SK-N-SH treated with all-trans-retinoic acid at 6 μM for 48 hours (cell line): ENCODE measurements at regions not wholly inside any gene's neighbourhood (a gene's known extent, or its start where the extent isn't known, plus 50 kb on each side); places are given as distances from the start of the nearest gene placed in this dataset.

ENCODE experiments used
- ATAC-seq: fragments of 200-7000 bp; cut with Tn5 transposase; 3 replicates; pipeline ENCODE4 v1.9.1; 2020; ENCODE audit warnings: mild to moderate bottlenecking, moderate library complexity
- ARNTL ChIP-seq: fragments of 450-650 bp; formaldehyde crosslinking; IDR thresholded peaks from 2 replicates; pipeline ENCODE4 v1.5.0; 2020; ENCODE audit warnings: low read depth, mild to moderate bottlenecking, moderate library complexity, borderline replicate concordance
- BACH2 ChIP-seq: fragments of 250-450 bp; sonication (Bioruptor Pico); IDR thresholded peaks from 2 replicates; pipeline ENCODE4 v1.9.0; 2021; ENCODE audit warnings: mild to moderate bottlenecking, borderline replicate concordance
- CSDC2 ChIP-seq: fragments of 250-450 bp; sonication (Bioruptor Pico); IDR thresholded peaks from 2 replicates; pipeline ENCODE4 v1.5.0; 2020; ENCODE audit warnings: mild to moderate bottlenecking, moderate library complexity
- CSRNP3 ChIP-seq: fragments of 250-450 bp; sonication (Bioruptor Pico); IDR thresholded peaks from 2 replicates; pipeline ENCODE4 v1.5.1; 2021; ENCODE audit warnings: mild to moderate bottlenecking, moderate library complexity
- ESRRG ChIP-seq: fragments of 250-450 bp; sonication (Bioruptor Pico); IDR thresholded peaks from 2 replicates; pipeline ENCODE4 v1.6.1; 2021; ENCODE audit warnings: mild to moderate bottlenecking
- GLIS3 ChIP-seq: fragments of 250-450 bp; sonication (Bioruptor Pico); IDR thresholded peaks from 2 replicates; pipeline ENCODE4 v1.5.0; 2020; ENCODE audit warnings: mild to moderate bottlenecking, moderate library complexity
- ISL1 ChIP-seq: fragments of 250-450 bp; sonication (Bioruptor Pico); IDR thresholded peaks from 2 replicates; pipeline ENCODE4 v2.1.2; 2022; ENCODE audit warnings: mild to moderate bottlenecking, moderate library complexity
- OSR1 ChIP-seq: fragments of 250-450 bp; sonication (Bioruptor Pico); IDR thresholded peaks from 2 replicates; pipeline ENCODE4 v1.8.0; 2022; ENCODE audit warnings: moderate library complexity, mild to moderate bottlenecking, inconsistent platforms
- PPARA ChIP-seq: fragments of 250-450 bp; sonication (Bioruptor Pico); IDR thresholded peaks from 2 replicates; pipeline ENCODE4 v1.5.0; 2020; ENCODE audit warnings: mild to moderate bottlenecking, borderline replicate concordance
- RARB ChIP-seq: fragments of 250-450 bp; sonication (Bioruptor Pico); IDR thresholded peaks from 2 replicates; pipeline ENCODE4 v1.8.0; 2021; ENCODE audit warnings: mild to moderate bottlenecking, moderate library complexity
- SNAI2 ChIP-seq: fragments of 250-450 bp; sonication (Bioruptor Pico); IDR thresholded peaks from 2 replicates; pipeline ENCODE4 v1.5.0; 2020; ENCODE audit warnings: mild to moderate bottlenecking, moderate library complexity
- TCF4 ChIP-seq: fragments of 250-450 bp; sonication (Bioruptor Pico); IDR thresholded peaks from 2 replicates; pipeline ENCODE4 v1.8.0; 2021; ENCODE audit warnings: mild to moderate bottlenecking, moderate library complexity, borderline replicate concordance
- TOX ChIP-seq: fragments of 250-450 bp; sonication (Bioruptor Pico); IDR thresholded peaks from 2 replicates; pipeline ENCODE4 v1.8.0; 2021; ENCODE audit warnings: mild to moderate bottlenecking, moderate library complexity, borderline replicate concordance
- TSHZ2 ChIP-seq: fragments of 250-450 bp; sonication (Bioruptor Pico); IDR thresholded peaks from 2 replicates; pipeline ENCODE4 v1.5.0; 2020; ENCODE audit warnings: mild to moderate bottlenecking, moderate library complexity
- ZFP30 ChIP-seq: fragments of 450-650 bp; formaldehyde crosslinking; IDR thresholded peaks from 2 replicates; pipeline ENCODE4 v1.5.0; 2022; ENCODE audit warnings: mild to moderate bottlenecking, moderate library complexity
- ZNF70 ChIP-seq: fragments of 450-650 bp; formaldehyde crosslinking; IDR thresholded peaks from 2 replicates; pipeline ENCODE4 v1.5.0; 2020; ENCODE audit warnings: mild to moderate bottlenecking, moderate library complexity
- ZNF8 ChIP-seq: fragments of 450-650 bp; formaldehyde crosslinking; IDR thresholded peaks from 2 replicates; pipeline ENCODE4 v1.5.0; 2020; ENCODE audit warnings: mild to moderate bottlenecking, moderate library complexity
- TF ChIP-seq, protein P1 (sequence below): fragments of 250-450 bp; sonication (Bioruptor Pico); IDR thresholded peaks from 2 replicates; pipeline ENCODE4 v1.8.0; 2021; ENCODE audit warnings: low read depth, mild to moderate bottlenecking, moderate library complexity, borderline replicate concordance
- TF ChIP-seq, protein P2 (sequence below): fragments of 250-450 bp; sonication (Bioruptor Pico); IDR thresholded peaks from 2 replicates; pipeline ENCODE4 v1.8.0; 2020; ENCODE audit warnings: mild to moderate bottlenecking, moderate library complexity, borderline replicate concordance
- TF ChIP-seq, protein P3 (sequence below): fragments of 250-450 bp; sonication (Bioruptor Pico); IDR thresholded peaks from 2 replicates; pipeline ENCODE4 v1.5.1; 2020; ENCODE audit warnings: low read depth, mild to moderate bottlenecking, moderate library complexity

- ATAC-seq = no peak; the same call in 2 of the 3 replicates
- TF ChIP-seq TOX (no peak), ARNTL (no peak), ZNF8 (no peak), TSHZ2 (CRISPR knock-in tag) (no peak), ZNF70 (CRISPR knock-in tag) (no peak), GLIS3 (CRISPR knock-in tag) (no peak), BACH2 (CRISPR knock-in tag) (no peak), CSDC2 (CRISPR knock-in tag) (no peak), OSR1 (no peak), SNAI2 (no peak), TCF4 (CRISPR knock-in tag) (no peak), ISL1 (CRISPR knock-in tag) (no peak), RARB (CRISPR knock-in tag) (no peak), ZFP30 (no peak), CSRNP3 (CRISPR knock-in tag) (no peak)
- TF ChIP-seq, protein P1, sequence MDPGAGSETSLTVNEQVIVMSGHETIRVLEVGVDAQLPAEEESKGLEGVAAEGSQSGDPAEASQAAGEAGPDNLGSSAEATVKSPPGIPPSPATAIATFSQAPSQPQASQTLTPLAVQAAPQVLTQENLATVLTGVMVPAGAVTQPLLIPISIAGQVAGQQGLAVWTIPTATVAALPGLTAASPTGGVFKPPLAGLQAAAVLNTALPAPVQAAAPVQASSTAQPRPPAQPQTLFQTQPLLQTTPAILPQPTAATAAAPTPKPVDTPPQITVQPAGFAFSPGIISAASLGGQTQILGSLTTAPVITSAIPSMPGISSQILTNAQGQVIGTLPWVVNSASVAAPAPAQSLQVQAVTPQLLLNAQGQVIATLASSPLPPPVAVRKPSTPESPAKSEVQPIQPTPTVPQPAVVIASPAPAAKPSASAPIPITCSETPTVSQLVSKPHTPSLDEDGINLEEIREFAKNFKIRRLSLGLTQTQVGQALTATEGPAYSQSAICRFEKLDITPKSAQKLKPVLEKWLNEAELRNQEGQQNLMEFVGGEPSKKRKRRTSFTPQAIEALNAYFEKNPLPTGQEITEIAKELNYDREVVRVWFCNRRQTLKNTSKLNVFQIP (CRISPR knock-in tag) = no peak
- TF ChIP-seq, protein P2, sequence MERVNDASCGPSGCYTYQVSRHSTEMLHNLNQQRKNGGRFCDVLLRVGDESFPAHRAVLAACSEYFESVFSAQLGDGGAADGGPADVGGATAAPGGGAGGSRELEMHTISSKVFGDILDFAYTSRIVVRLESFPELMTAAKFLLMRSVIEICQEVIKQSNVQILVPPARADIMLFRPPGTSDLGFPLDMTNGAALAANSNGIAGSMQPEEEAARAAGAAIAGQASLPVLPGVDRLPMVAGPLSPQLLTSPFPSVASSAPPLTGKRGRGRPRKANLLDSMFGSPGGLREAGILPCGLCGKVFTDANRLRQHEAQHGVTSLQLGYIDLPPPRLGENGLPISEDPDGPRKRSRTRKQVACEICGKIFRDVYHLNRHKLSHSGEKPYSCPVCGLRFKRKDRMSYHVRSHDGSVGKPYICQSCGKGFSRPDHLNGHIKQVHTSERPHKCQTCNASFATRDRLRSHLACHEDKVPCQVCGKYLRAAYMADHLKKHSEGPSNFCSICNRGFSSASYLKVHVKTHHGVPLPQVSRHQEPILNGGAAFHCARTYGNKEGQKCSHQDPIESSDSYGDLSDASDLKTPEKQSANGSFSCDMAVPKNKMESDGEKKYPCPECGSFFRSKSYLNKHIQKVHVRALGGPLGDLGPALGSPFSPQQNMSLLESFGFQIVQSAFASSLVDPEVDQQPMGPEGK (CRISPR knock-in tag) = no peak
- TF ChIP-seq, protein P3, sequence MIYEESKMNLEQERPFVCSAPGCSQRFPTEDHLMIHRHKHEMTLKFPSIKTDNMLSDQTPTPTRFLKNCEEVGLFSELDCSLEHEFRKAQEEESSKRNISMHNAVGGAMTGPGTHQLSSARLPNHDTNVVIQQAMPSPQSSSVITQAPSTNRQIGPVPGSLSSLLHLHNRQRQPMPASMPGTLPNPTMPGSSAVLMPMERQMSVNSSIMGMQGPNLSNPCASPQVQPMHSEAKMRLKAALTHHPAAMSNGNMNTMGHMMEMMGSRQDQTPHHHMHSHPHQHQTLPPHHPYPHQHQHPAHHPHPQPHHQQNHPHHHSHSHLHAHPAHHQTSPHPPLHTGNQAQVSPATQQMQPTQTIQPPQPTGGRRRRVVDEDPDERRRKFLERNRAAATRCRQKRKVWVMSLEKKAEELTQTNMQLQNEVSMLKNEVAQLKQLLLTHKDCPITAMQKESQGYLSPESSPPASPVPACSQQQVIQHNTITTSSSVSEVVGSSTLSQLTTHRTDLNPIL (CRISPR knock-in tag) = no peak
Observed at GRCh38 chr11:44379141-44380008, 69.4 kb upstream of the ALX4 start.

GRCh38 chr11:44380009-44380313, 70.0 kb upstream of the ALX4 start:
- TF ChIP-seq ZNF70 (CRISPR knock-in tag) = no peak
- ATAC-seq = no peak

DNA sequence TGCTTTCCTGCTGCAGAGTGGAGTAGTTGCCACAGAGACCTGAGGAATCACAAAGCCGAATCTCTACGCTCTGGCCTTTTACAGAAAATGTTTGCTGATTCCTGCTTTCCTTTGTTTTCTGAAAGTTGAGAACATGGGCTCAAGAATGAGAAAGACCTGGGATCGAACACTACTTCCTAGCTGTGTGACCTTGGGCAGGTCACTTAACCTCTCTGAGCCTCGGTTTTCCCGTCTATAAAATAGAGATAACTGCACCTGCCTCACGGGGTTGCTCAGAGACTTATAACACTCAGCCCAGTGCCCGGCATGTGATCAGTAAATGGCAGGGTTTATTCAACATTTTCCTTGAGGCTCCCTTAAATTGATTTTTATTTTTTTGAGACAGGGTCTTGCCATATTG, 70.9 kb upstream of the ALX4 start:
- TF ChIP-seq CSRNP3 (CRISPR knock-in tag) (no peak), OSR1 (no peak), ESRRG (no peak), BACH2 (CRISPR knock-in tag) (no peak), PPARA (CRISPR knock-in tag) (no peak), TOX (no peak), ARNTL (no peak), CSDC2 (CRISPR knock-in tag) (no peak)
- no peak for ATAC-seq
